GM21619 (cell line): ENCODE measurements at regions not wholly inside any gene's neighbourhood (a gene's known extent, or its start where the extent isn't known, plus 50 kb on each side); places are given as distances from the start of the nearest gene placed in this dataset.
A peak's percentile ranks its signal among the peaks of the same experiment; 100 is the strongest.
"Not testable (repeated sequence)": the region's sequence is repeated elsewhere in the genome, so short reads cannot be mapped to it uniquely, and the experiment has no call there.

Experiments used
- ATAC-seq: cut with Tn5 transposase; IDR thresholded peaks from one replicate; pipeline ENCODE4 v1.9.1; 2021; ENCODE audit not compliant: unreplicated experiment

DNA sequence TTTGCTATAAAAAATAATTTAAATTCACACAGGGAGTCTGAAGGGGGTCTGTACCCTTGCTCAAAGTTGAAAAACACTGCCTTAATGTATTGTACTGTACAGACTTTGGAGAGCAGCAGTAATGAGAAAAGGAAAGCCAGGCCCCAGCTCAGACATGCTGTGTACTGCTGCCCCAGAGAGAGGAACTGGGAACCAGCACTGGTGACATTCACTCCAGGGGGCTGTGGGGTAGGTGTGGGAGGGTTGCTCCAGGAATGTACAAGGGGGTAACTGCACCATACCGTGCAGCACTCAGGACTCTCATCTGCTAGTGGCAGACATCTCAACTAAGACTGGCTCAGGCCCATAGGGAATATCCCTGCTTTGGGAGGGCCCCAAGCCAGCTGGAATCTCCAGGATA lies 146.0 kb upstream of the RMP24 start:
- ATAC-seq = no peak

DNA sequence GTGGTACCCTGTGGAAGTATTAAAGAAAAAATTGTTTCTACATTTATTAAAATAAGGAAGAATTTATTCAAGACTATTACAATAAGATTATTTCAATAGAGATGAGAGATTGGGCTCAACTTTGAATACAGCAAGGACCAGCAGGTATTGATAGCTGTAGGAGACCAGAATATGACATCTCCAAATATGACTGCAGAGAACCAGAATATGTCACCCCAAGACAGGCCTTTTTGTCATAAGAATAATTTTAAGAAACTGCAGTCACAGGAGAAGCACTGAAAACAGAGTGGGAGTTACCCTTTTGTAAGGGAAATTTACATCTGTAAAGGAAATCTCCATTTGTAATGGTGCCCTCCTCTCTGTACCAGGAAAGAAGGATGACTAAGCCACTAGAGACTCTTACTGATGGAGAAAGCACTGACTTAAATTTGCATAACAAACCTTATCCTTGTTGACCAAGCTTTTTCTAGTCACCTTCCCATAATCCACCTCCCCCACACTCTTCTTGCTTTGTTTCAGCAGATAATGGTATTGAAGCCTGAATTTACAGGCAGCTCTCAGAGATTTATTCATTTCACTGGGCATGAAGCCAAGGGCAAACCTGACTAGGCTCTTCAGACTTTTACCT lies 145.1 kb upstream of the RMP24 start:
- peak; percentile 62 for ATAC-seq

DNA sequence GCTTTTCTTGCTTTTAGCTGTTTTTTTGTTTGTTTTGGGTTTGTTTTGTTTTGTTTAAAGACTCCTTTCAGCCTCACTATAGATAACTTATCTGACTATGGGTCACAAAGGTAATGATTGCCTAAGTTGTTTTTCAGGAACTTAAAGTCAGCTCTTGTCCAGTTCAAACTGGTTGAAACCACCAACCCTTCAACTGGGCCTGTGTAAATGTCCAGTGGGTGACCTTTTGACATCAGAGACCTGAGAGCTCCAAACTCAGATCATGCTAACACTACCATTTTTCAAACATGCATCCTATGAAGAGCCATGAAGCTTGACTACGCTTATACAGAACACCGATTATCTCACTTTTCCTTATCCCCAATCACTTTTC lies 144.6 kb upstream of the RMP24 start:
- ATAC-seq = no peak

DNA sequence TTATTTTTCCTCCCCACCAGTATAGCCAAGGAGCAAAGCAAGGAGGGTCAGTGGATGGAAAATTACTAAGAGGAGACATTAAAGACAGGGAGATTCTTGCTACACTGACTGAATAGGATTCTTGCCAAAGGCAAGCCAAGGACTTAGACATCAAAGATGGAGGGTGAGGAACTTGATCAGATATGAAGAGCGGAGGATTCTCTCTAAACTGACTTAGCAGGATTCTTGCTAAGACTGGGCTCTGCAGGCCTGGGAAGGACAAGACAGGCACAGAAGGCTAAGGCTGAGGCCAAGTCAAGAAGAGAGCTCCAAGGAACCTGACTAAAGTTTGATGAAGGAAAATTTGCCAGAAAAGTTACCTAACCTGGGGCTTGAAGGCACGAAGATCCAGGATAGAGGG lies 143.9 kb upstream of the RMP24 start:
- no peak for ATAC-seq

DNA sequence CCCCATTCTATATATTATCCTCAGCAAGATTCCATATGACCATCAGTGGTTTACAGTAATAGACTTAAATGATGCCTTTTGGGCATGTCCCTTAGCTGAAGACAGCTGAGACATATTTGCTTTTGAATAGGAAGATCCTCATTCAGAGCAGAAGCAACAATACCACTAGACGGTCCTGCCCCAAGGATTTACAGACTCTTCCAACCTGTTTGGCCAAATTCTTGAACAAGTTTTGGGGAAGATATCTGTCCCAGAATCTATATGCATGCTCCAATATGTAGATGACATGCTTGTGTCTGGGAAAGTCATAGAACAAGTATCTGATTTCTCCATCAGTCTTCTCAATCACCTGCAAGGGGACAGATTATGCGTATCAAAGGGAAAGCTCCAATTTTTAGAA lies 137.1 kb upstream of the RMP24 start:
- ATAC-seq = no peak

DNA sequence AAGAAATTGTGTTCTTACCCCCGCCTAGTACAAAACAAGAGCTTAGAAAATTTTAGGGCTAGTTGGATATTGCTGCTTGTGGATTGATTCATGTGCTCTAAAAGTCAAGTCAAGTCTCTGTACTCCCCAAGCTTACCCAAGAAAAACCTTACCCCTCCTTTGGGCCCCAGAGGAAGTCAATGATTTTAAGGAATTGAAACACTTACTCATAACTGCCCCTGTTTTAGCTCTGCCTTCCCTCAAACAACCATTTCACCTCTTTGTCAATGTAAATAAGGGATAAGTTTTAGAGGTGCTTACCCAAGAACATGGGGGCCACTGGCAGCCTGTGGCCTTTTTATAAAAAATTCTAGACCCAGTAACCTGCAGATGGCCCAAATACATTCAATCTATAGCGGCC lies 136.6 kb upstream of the RMP24 start:
- peak; percentile 90 for ATAC-seq

DNA sequence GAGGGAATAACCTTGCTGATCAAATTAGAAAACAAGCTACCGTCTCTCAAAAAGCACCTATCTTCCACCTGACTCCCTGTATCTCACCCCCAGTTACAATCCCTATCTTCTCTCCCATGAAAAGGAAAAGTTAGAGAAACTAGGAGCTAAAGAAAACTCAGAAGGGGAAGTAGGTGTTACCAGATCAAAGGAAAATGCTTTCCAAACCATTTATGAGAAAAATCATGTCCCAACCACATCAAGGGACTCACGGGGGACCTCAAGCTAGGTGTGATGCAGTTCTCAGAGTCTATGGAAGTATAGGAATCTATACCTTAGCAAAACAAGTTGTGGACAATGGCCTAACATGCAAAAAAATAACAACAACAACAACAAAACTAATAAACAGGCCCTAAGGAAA lies 135.5 kb upstream of the RMP24 start:
- no peak for ATAC-seq

DNA sequence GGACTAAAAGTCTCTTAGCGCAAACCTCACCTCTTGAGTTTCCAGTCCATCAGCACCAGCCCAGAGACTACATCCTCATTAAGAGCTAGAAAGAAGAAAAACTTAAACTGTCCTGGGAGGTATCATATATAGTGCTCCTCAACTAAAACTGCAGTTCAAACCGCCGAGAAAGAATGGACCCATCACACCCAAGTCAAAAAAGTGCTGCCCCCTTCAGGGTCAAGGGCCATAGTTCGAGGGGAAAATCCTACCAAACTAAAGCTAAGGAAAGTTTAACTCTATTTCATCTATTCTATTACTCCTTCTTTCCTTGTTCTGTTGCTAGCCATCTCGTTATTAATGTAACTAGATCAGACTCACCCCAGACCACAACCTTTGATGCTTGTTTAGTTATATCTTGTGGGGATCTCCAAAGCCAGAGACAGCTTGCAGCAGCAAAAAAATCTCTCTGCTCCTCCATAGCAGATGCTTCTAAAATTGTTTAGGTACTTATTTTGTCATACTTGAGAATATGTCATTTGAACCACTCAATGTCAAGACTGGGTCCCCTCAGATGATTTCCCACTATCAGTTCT lies 134.5 kb upstream of the RMP24 start:
- no peak for ATAC-seq

DNA sequence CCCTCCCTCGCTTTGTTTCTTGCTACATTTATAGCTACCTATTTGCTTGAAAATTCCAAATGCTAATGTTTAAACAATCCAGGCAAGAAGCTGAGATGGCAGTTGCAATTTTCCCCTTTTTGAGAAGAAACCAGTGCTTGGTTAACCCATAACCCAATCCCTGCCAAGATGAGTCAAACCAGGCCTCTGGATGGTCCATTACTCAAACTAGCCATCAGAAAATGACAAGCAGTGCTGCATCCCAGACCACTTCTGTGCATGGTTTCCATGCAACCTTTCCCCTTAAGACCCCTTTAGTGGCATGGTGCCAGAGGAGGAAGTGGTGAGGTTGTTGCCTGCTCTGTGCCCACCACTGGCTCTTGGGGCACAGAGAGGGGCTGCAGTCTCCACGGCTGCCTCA lies 131.2 kb upstream of the RMP24 start:
- ATAC-seq = no peak

DNA sequence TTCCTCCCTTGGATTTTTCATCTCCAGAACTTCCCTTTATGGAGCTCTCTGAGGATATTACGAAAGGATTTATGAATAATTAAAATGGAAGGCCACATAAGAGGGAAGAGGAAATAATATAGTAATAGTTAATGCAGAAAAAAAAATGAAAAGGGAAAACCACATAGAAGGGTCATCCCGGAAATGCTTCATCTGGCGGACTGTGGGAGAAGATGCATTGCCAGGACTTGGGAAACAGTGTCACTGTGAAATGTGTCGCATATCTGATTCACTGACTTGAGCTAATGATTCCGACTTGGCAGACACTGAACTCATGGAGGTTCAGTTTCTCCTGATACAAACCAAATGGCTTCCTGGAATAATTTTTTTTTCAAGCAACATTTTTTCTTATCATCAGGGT lies 129.9 kb upstream of the RMP24 start:
- ATAC-seq = no peak

DNA sequence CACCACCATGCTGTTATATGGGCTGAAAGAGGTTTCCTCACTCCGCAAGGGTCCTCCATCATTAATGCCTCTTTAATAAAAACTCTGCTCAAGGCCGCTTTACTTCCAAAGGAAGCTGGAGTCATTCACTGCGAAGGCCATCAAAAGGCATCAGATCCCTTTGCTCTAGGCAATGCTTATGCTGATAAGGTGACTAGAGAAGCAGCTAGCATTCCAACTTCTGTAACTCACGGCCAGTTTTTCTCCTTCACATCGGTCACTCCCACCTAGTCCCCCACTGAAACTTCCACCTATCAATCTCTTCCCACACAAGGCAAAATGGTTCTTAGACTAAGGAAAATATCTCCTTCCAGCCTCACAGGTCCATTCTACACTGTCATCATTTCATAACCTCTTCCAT lies 124.2 kb upstream of the RMP24 start:
- ATAC-seq = not testable (repeated sequence)

DNA sequence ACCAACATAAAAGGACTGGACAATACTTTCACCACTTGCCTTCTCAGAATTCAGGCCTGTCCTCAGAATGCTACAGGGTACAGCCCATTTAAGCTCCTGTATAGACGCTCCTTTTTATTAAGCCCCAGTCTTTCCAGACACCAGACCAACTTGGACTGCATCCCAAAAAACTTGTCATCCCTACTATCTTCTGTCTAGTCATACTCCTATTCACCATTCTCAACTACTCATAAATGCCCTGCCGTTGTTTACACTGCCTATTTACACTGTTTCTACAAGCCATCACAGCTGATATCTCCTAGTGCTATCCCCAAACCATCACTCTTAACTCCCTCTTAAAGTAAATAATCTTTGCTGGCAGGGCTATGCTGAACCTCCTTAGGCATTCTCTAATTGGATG lies 123.2 kb upstream of the RMP24 start:
- ATAC-seq = not testable (repeated sequence)

DNA sequence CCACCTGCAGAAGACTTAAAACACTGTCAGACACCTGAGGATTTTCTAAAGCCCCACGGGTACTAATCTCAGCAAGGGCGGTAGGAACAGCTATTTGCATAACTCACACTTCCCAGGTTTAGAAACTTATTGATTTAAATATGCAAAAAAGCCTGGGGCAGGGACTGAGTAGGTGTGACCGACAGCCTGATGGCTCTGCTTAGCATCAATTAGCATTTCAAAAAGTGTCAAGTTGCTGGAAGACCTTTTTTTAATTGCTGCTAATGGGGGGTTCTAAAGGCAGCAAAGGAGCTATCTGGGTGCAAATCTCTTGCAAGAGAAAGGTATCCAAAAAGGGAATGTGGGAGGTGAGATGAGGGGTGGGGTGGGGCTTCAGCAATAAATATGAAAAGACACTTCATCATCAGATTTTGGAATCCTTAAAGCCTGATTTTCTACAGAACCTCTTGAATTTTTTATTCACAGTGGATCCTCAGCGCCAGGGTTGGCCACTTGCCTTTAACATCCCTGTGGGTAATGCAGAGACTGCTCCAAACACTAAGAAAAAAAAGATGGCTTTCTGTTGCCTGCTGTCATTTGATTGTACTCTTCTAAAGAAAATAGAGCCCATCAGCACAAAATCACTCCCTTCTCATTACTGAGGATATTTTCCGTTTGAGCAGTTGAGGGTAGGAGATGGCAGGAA lies 121.1 kb upstream of the RMP24 start:
- ATAC-seq = no peak

DNA sequence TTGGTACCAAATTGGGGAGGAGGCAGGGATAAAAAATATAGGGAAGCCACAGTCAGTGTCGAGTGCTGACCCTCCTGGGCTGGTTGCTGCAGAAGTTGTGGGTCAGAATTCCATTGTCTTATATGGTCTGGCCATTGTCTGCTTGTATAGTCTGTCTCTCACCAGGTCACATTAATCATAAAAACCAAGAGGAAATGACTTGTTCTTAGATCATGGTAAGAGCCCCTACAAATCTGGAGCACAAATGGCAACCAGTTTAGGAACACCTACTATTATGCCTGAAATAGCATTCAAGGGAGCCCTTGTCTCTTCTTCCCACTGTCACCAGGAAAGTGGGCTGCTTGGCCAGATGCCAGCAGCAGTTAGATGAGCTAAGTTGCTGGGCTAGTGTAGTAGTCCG lies 119.7 kb upstream of the RMP24 start:
- ATAC-seq = no peak

DNA sequence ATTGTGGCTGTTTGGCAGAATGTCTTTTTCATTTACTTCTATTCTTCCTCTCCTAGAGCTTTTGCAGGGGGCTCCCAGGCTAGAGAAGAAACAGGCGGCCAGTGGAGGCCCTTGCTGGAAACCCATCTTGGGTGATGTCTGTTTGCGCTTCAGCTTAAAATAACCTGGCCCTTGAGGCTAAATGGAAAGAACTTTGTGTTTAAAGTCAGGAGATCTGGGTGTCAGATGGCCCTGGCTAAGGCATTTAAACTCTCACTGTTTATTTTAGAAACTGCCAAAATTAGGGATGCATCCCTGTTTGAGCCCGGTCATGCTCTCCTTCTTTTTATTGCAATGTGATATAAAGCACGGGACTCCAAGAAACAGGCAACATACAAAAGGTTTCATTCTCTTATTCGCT lies 118.4 kb upstream of the RMP24 start:
- no peak for ATAC-seq

DNA sequence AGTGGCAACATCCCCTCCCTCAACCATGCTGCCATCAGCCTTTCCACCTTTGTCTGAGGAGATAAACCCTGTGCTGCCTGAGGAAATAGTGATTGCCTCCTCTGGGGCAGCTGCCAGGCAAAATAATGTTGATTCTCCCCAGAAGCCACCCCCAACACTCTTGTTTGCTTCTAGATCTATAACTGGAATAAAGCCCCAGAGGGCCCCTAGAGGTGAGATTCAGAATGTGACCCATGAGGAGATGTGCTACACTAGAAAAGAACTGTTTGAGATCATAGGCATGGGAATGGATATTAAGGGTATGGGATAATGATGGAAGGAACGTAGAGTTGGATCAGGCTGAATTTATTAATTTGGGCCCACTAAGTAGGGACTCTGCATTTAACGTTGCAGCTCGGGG lies 116.3 kb upstream of the RMP24 start:
- ATAC-seq = no peak

DNA sequence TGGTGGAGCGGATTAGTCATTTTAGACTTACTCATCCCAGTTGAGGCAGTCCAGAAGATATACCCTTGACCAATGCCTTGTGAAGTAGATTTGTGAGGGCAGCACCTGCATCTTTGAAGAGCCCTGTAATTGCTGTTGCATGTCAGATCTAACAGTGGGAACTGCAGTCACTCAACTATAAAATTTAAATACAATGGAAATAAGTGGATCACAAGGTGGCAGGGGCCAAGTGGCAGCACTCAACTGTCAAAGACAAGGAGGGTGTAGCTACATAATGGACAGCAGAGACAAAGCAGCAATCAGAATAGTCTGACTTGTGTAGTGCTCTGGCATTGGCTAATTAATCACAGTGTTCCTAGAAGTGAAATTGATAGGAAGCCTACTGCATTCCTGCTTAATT lies 115.8 kb upstream of the RMP24 start:
- ATAC-seq = not testable (repeated sequence)

DNA sequence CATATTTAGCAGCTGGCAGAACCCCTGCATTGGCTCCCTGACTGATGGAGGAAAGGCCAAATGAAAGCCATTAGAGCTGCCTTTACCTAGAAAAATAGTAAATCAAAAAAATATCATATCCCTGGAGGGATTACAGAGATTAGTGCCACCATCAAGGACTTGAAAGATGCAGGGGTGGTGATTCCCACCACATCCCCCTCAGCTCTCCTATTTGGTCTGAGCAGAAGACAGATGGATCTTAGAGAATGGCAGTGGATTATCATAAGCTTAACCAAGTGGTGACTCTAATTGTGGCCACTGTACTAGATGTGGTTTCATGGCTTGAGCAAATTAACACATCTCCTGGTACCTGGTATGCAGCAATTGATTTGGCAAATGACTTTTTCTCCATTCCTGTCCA lies 114.9 kb upstream of the RMP24 start:
- not testable (repeated sequence) for ATAC-seq

DNA sequence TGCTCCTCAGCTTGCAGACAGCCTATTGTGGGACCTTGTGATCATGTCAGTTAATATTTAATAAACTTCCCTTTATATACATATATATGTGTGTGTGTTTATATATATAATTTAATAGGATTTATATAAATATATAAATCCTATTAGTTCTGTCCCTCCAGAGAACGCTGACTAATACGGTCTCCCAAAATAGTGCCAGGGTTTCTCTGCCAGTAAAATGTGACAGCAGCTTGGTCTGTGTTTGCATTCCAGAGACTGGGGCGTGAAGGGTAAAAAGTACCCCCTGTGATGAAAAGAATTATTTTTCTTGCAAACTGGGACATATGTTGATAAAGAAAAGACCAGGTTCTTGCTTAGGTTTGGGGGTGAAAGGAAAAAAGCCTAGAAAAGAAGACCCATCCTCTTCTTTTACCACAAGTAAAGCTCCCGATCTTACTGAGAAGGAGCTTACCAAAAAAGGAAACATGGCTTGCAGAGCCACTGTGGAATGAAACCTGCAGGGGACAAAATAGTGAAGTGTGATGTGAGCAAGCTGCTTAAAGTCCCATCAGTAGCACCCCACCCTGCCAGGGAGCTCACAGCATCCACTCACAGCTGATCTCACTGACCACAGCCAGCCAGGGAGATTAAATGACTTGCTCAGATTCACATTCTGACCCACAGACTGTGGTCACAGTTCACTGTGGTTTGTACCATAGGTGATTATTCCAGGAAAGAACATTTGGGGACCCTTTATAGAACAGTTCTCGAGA lies 110.9 kb upstream of the RMP24 start:
- ATAC-seq = no peak

DNA sequence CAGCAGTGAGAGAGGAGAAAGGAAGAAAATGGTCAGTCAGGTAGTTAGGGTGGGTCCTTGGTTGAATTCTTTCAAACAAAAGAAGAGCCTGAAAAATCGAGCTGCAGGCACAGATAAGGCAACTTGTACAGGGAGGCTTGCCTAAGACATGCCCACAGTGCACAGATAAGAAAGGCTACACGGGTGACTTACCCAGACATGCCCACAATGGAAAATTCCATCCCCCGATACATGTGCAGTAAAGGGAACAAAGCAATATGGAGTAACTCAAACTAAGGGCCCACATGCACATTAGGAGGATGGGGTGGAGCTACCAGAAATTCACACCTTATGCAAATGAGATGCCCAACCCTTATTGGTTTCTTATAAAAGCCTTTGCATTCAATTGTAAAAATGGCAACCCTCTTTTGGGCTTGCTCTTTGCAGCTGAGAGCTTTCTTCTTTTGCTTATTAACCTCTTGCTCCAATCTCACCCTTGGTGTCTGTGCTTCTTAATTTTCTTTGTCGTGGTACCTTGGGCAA lies 110.3 kb upstream of the RMP24 start:
- ATAC-seq = no peak

DNA sequence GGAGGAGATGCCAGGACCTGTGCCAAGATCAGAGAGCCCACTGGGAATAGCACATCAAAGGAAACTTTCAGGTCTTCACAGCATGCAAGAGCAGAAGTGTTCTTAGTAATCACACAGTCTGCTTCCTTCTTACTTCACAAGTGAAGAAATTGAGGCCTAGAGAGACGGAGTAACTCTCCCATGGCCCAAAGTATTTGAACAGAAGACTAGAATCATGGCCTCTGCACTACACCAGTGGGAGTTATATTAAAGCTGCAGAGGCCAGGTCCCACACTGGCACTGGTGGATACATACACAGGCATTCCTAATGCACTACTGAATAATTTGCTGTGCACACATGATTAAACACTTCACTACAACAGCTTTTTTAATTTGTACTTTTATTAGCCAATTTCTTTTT lies 107.6 kb upstream of the RMP24 start:
- no peak for ATAC-seq

DNA sequence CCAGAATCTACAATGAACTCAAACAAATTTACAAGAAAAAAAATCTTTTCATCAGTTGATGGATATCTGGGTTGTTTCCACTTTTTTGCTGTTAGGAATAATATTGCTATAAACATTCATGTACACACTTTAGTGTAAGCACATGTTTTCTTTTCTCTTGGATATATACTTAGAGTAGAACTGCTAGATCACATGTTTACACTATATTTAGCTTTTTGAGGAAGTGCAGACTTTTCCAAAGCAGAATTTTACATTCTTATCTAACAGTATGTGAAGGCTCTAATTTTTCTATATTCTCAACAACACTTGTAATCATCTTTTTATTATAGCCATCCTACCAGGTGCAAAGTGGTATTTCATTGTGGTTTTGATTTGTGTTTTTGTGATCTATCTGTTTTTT lies 103.6 kb upstream of the RMP24 start:
- no peak for ATAC-seq
